K562 (cell line): ENCODE measurements at regions not wholly inside any gene's neighbourhood (a gene's known extent, or its start where the extent isn't known, plus 50 kb on each side); places are given as distances from the start of the nearest gene placed in this dataset.

Source experiments
- AFF4 ChIP-seq: sonication (generic); formaldehyde crosslinking; IDR thresholded peaks from 2 replicates; pipeline ENCODE4 v1.8.0; 2023; ENCODE audit warnings: mild to moderate bottlenecking, missing genetic modification reagents
- CBX3 ChIP-seq, 2 experiments: IDR thresholded peaks; 1 replicate in 1 of 2; 2 replicates in 1 of 2; pipeline ENCODE4 v1.6.1; 2012; ENCODE audit warnings: inconsistent platforms in 2 of 2, low read length in 2 of 2, borderline replicate concordance in 1 of 2, control low read depth in 1 of 2
- DIDO1 ChIP-seq: fragments of 450-650 bp; IDR thresholded peaks from 2 replicates; pipeline ENCODE4 v1.6.1; 2016; ENCODE audit warnings: low read depth, missing biosample characterization, missing genetic modification characterization
- EGR1 ChIP-seq: fragments of 450-650 bp; conservative IDR thresholded peaks from 2 replicates; pipeline ENCODE4 v1.6.1; 2017; ENCODE audit warnings: mild to moderate bottlenecking
- FOXM1 ChIP-seq, 2 experiments: fragments of 450-650 bp in 1 of 2; sonication (generic) in 1 of 2; formaldehyde crosslinking in 1 of 2; IDR thresholded peaks; 2 replicates each; pipeline versions ENCODE4 v1.6.1 to v1.9.0; 2017 to 2022; ENCODE audit warnings: low read depth in 2 of 2, mild to moderate bottlenecking in 2 of 2, missing genetic modification reagents in 1 of 2, moderate library complexity in 1 of 2
- GABPB2 ChIP-seq: fragments of 250-450 bp; sonication (Bioruptor Pico); conservative IDR thresholded peaks from 2 replicates; pipeline ENCODE4 v1.5.1; 2021; ENCODE audit warnings: mild to moderate bottlenecking
- HINFP ChIP-seq: fragments of 450-650 bp; conservative IDR thresholded peaks from 2 replicates; pipeline ENCODE4 v1.6.1; 2016; ENCODE audit warnings: missing genetic modification characterization, low read depth, mild to moderate bottlenecking, control low read depth, missing compliant biosample characterization
- HIVEP1 ChIP-seq: fragments of 250-450 bp; sonication (Bioruptor Pico); IDR thresholded peaks from 2 replicates; pipeline ENCODE4 v1.4.0; 2020; ENCODE audit warnings: mild to moderate bottlenecking
- HMG20B ChIP-seq: fragments of 250-450 bp; sonication (Bioruptor Pico); IDR thresholded peaks from 2 replicates; pipeline ENCODE4 v1.5.0; 2021; ENCODE audit warnings: mild to moderate bottlenecking
- HSF4 ChIP-seq: fragments of 250-450 bp; sonication (Bioruptor Pico); IDR thresholded peaks from 2 replicates; pipeline ENCODE4 v2.1.2; 2022; ENCODE audit warnings: mild to moderate bottlenecking, moderate library complexity, borderline replicate concordance
- KAT7 ChIP-seq: sonication (generic); formaldehyde crosslinking; IDR thresholded peaks from 2 replicates; pipeline ENCODE4 v1.8.0; 2022; ENCODE audit warnings: missing genetic modification reagents, mild to moderate bottlenecking, borderline replicate concordance
- L3MBTL2 ChIP-seq: fragments of 450-650 bp; IDR thresholded peaks from 2 replicates; pipeline ENCODE4 v1.6.1; 2016; ENCODE audit warnings: mild to moderate bottlenecking, moderate library complexity
- MCM7 ChIP-seq, 2 experiments: fragments of 450-650 bp; IDR thresholded peaks; 2 replicates each; pipeline ENCODE4 v1.6.1; 2016 to 2018
- MXI1 ChIP-seq: IDR thresholded peaks from 2 replicates; pipeline ENCODE4 v1.6.1; 2011; ENCODE audit warnings: low read depth, mild to moderate bottlenecking, improper control_type of control experiment, low read length
- NFE2 ChIP-seq: IDR thresholded peaks from 2 replicates; pipeline ENCODE4 v1.6.1; 2014; ENCODE audit warnings: antibody characterized with exemption, low read depth
- PHF8 ChIP-seq: fragments of 200-600 bp; sonication (generic); IDR thresholded peaks from 2 replicates; pipeline ENCODE4 v1.6.1; 2012; ENCODE audit warnings: mixed run types, mild to moderate bottlenecking, inconsistent platforms, low read length, moderate library complexity, borderline replicate concordance
- RFX5 ChIP-seq: IDR thresholded peaks from 2 replicates; pipeline ENCODE4 v1.6.1; 2011; ENCODE audit warnings: low read depth, mild to moderate bottlenecking, improper control_type of control experiment, low read length
- SUPT5H ChIP-seq: fragments of 450-650 bp; IDR thresholded peaks from 2 replicates; pipeline ENCODE4 v1.6.1; 2016
- THRAP3 ChIP-seq: fragments of 450-650 bp; IDR thresholded peaks from 2 replicates; pipeline ENCODE4 v1.6.1; 2016; ENCODE audit warnings: mild to moderate bottlenecking, inconsistent platforms, borderline replicate concordance
- YY1 ChIP-seq, 3 experiments: IDR thresholded peaks; 2 replicates each; pipeline ENCODE4 v1.6.1; 2011; ENCODE audit warnings: low read length in 2 of 3, mild to moderate bottlenecking in 2 of 3, moderate library complexity in 2 of 3, borderline replicate concordance in 1 of 3, control low read depth in 1 of 3, low read depth in 1 of 3; ENCODE audit not compliant: insufficient read depth in 3 of 3, insufficient replicate concordance in 2 of 3, control insufficient read depth in 1 of 3, insufficient read length in 1 of 3; ENCODE audit errors: extremely low read depth in 1 of 3
- ZFP36 ChIP-seq: fragments of 150-350 bp; IDR thresholded peaks from 2 replicates; pipeline ENCODE4 v1.6.1; 2018; ENCODE audit warnings: low read length, low read depth; ENCODE audit not compliant: partially characterized antibody
- ZNF324 ChIP-seq: fragments of 250-450 bp; sonication (Bioruptor Pico); IDR thresholded peaks from 2 replicates; pipeline ENCODE4 v1.4.0; 2020; ENCODE audit warnings: mild to moderate bottlenecking
- ZNF436 ChIP-seq: fragments of 250-450, 450-650 bp; sonication (Bioruptor Pico); formaldehyde crosslinking; IDR thresholded peaks from 2 replicates; pipeline ENCODE4 v1.7.0; 2020; ENCODE audit warnings: mild to moderate bottlenecking

DNA sequence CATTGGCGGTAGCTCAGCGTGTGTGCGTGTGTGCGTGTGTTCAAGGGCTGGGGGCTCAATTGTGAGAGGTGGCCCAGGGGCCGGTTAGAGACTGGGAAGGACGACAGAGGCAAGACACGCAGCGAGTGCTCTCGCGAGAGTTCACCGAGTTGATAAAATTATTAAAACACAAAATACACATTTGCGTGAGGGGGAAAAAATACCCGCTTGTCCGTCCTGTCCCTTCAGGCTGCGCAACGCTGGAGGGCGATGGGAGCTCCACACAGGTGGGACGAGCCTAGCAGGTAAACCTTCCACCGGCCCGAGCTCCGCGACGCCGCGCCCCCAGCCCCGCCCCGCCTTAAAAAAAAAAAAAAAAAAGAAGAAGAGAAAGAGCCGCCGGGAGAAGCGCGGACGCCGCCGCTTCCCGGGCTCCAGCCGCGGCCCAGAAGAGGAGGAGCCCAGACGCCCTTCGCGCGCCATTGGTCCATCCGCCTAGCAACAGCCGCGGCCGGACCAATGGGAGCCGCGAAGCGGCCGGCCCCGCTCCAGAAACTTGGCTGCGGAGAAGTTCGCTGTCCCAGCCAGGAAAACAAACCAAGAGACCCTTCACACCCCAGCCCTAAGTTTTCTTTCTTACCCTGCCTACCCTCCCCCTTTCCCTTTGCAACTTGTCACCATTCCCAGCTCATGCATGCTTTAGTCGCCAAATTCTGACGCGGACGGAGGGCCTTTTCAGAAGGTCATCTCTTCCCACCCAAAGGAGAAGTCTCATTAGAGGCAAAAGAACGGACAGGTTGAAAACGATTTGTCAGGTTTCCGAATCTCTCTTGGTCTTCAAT is 169.9 kb upstream of the MAF start (continued):
- no peak for TF ChIP-seq NFE2
- TF ChIP-seq SUPT5H: peak; percentile 59; the same call in 1 of the 2 replicates
- TF ChIP-seq ZFP36: no peak
- TF ChIP-seq MCM7 (IDR thresholded peaks at IDR 0.05): no peak
- TF ChIP-seq KAT7 (CRISPR knock-in tag): no peak
- TF ChIP-seq AFF4 (CRISPR knock-in tag): no peak
- no peak for TF ChIP-seq EGR1
- 0 out of 3 replicates have a peak, but pooled peaks of 1 of the 2 experiments have one; percentile 31 for TF ChIP-seq CBX3 (IDR thresholded peaks at IDR 0.05; ENCODE audit: borderline replicate concordance in 1 of 2, low read length in 2 of 2)
- TF ChIP-seq HINFP (tag): 0 out of 2 replicates have a peak, but pooled peaks have one; percentile 33
- peak; percentile 98 for TF ChIP-seq RFX5
- no peak for TF ChIP-seq THRAP3
- no peak for TF ChIP-seq GABPB2 (CRISPR knock-in tag)
- no peak for TF ChIP-seq ZNF436 (CRISPR knock-in tag)
- TF ChIP-seq HMG20B (CRISPR knock-in tag): no peak
- TF ChIP-seq PHF8: peak; percentile 39; the same call in 1 of the 2 replicates
- 0 out of 2 replicates have a peak, but pooled peaks have one; percentile 8 for TF ChIP-seq L3MBTL2
- peak in 2 of 3 experiments; percentile 19 to 55 for TF ChIP-seq YY1 (IDR thresholded peaks at IDR 0.05; ENCODE audit: borderline replicate concordance in 1 of 3, control insufficient read depth in 1 of 3, extremely low read depth in 1 of 3, insufficient read depth in 3 of 3, insufficient read length in 1 of 3, insufficient replicate concordance in 2 of 3, low read depth in 1 of 3, low read length in 2 of 3)
- TF ChIP-seq ZNF324 (CRISPR knock-in tag): no peak
- TF ChIP-seq MXI1: 0 out of 2 replicates have a peak, but pooled peaks have one; percentile 8
- no peak for TF ChIP-seq HSF4
- peak; percentile 53; the same call in 1 of the 2 replicates for TF ChIP-seq FOXM1 (IDR thresholded peaks at IDR 0.05; ENCODE audit: low read depth)
- no peak for TF ChIP-seq FOXM1 (CRISPR knock-in tag; IDR thresholded peaks at IDR 0.05; ENCODE audit: low read depth)
- TF ChIP-seq DIDO1 (tag): 0 out of 2 replicates have a peak, but pooled peaks have one; percentile 19
- no peak for TF ChIP-seq HIVEP1 (CRISPR knock-in tag)
